GM23248 (cell line): ENCODE measurements at regions not wholly inside any gene's neighbourhood (a gene's known extent, or its start where the extent isn't known, plus 50 kb on each side); places are given as distances from the start of the nearest gene placed in this dataset.

ENCODE experiments used
- DNase-seq: peaks from one replicate; pipeline ENCODE4 v3.0.0-alpha.2; 2015
- H2AFZ ChIP-seq: fragments of 200-600 bp; sonication (generic); 2 replicates; pipeline ENCODE4 v1.6.1; 2016; ENCODE audit warnings: antibody characterized with exemption
- H3F3A ChIP-seq: fragments of 200-600 bp; sonication (generic); 2 replicates; pipeline ENCODE4 v1.6.1; 2016; ENCODE audit warnings: mild to moderate bottlenecking, antibody characterized with exemption, mixed run types; ENCODE audit not compliant: insufficient read depth
- H3K27ac ChIP-seq: fragments of 200-600 bp; sonication (generic); 2 replicates; pipeline ENCODE4 v1.5.1; 2016; ENCODE audit warnings: mild to moderate bottlenecking
- H3K27me3 ChIP-seq: fragments of 200-600 bp; sonication (generic); replicated peaks from 2 replicates; pipeline ENCODE4 v1.6.1; 2016; ENCODE audit warnings: mild to moderate bottlenecking; ENCODE audit not compliant: insufficient read depth
- H3K36me3 ChIP-seq: fragments of 200-600 bp; sonication (generic); 2 replicates; pipeline ENCODE4 v1.6.1; 2016; ENCODE audit warnings: low read depth, mild to moderate bottlenecking
- H3K4me1 ChIP-seq: fragments of 200-600 bp; sonication (generic); 2 replicates; pipeline ENCODE4 v1.6.1; 2016; ENCODE audit warnings: mild to moderate bottlenecking; ENCODE audit not compliant: insufficient read depth
- H3K4me2 ChIP-seq: fragments of 200-600 bp; sonication (generic); one replicate; pipeline ENCODE4 v1.6.1; 2016; ENCODE audit warnings: mild to moderate bottlenecking; ENCODE audit not compliant: unreplicated experiment
- H3K4me3 ChIP-seq: fragments of 200-600 bp; sonication (generic); 2 replicates; pipeline ENCODE4 v1.5.1; 2016; ENCODE audit warnings: mild to moderate bottlenecking
- H3K79me2 ChIP-seq: fragments of 200-600 bp; sonication (generic); 2 replicates; pipeline ENCODE4 v1.6.1; 2016; ENCODE audit warnings: mild to moderate bottlenecking; ENCODE audit not compliant: insufficient read depth
- H3K9ac ChIP-seq: fragments of 200-600 bp; sonication (generic); 2 replicates; pipeline ENCODE4 v1.6.1; 2016; ENCODE audit warnings: mild to moderate bottlenecking
- H3K9me2 ChIP-seq: fragments of 200-600 bp; sonication (generic); 2 replicates; pipeline ENCODE4 v1.6.1; 2016; ENCODE audit warnings: mixed run types, mild to moderate bottlenecking, moderate library complexity; ENCODE audit not compliant: insufficient read depth
- H3K9me3 ChIP-seq: fragments of 200-600 bp; sonication (generic); one replicate; pipeline ENCODE4 v1.6.1; 2017; ENCODE audit warnings: low read depth
- H4K20me1 ChIP-seq: fragments of 200-600 bp; sonication (generic); 2 replicates; pipeline ENCODE4 v1.6.0; 2016; ENCODE audit not compliant: insufficient read depth
- EZH2 ChIP-seq: fragments of 200-600 bp; sonication (generic); IDR thresholded peaks from 2 replicates; pipeline ENCODE4 v1.6.1; 2018; ENCODE audit warnings: antibody characterized with exemption, mild to moderate bottlenecking; ENCODE audit not compliant: insufficient read depth, poor library complexity, severe bottlenecking
- EZH2phosphoT487 ChIP-seq: fragments of 200-600 bp; sonication (generic); IDR thresholded peaks from 2 replicates; pipeline ENCODE4 v1.6.1; 2018; ENCODE audit warnings: antibody characterized with exemption, moderate library complexity, mild to moderate bottlenecking, low read depth; ENCODE audit not compliant: insufficient read depth
- WGBS, 2 experiments: methylation state at CpG; one replicate each; pipeline ENCODE4 v1.1.6; 2015 to 2017; ENCODE audit warnings: low lambda C conversion rate in 2 of 2, low coverage in 1 of 2; ENCODE audit errors: missing lambda C conversion rate in 2 of 2; 5-methylcytosine and 5-hydroxymethylcytosine counted together
- in situ Hi-C: fragments of 300-500 bp; cut with MboI; formaldehyde crosslinking; loops from 2 replicates; pipeline ENCODE4 v1.15.0; 2020

- TF ChIP-seq EZH2 (no peak), EZH2phosphoT487 (no peak)
- Histone ChIP-seq H3K27me3 (peaks cover 21% of the 10 kb centered on the region), H3K9me2 (no peaks in the 10 kb centered on the region), H2AFZ (no peak overlapping the region), H3K4me3 (no peak overlapping the region), H3K36me3 (no peaks in the 10 kb centered on the region), H4K20me1 (no peaks in the 10 kb centered on the region), H3K9ac (no peak overlapping the region), H3K4me1 (no peaks in the 10 kb centered on the region), H3K9me3 (no peaks in the 10 kb centered on the region), H3K4me2 (no peak overlapping the region), H3K27ac (no peak overlapping the region), H3K79me2 (no peaks in the 10 kb centered on the region), H3F3A (no peaks in the 10 kb centered on the region)
- no peak for DNase-seq
- in situ Hi-C loops = no loop called here
- 2 to 5% methylated on average over 3 of the region's 3 CpGs for WGBS, 2 experiments
Observed at GRCh38 chr5:135642488-135642870, 63.7 kb upstream of the CXCL14 start.

GRCh38 chr5:135641734-135642487 lies 63.1 kb upstream of the CXCL14 start:
- 5 to 8% methylated on average over 3 of the region's 3 CpGs for WGBS, 2 experiments
- Histone ChIP-seq H3K27ac (no peak overlapping the region), H3K4me1 (no peaks in the 10 kb centered on the region), H3K36me3 (no peaks in the 10 kb centered on the region), H3K79me2 (no peaks in the 10 kb centered on the region), H3F3A (no peaks in the 10 kb centered on the region), H3K9me3 (no peaks in the 10 kb centered on the region), H3K9ac (no peak overlapping the region), H3K9me2 (no peaks in the 10 kb centered on the region), H3K27me3 (peaks cover 25% of the 10 kb centered on the region), H3K4me3 (no peak overlapping the region), H4K20me1 (no peaks in the 10 kb centered on the region), H3K4me2 (no peak overlapping the region), H2AFZ (no peak overlapping the region)
- in situ Hi-C loops = no loop called here
- TF ChIP-seq EZH2phosphoT487 (no peak), EZH2 (no peak)
- DNase-seq = no peak

GRCh38 chr5:135641319-135641718 lies 62.5 kb upstream of the CXCL14 start:
- Histone ChIP-seq H3K79me2 (no peaks in the 10 kb centered on the region), H3K27me3 (peaks cover 25% of the 10 kb centered on the region), H3K4me1 (no peaks in the 10 kb centered on the region), H3K27ac (no peak overlapping the region), H3K36me3 (no peaks in the 10 kb centered on the region), H3K9me2 (no peaks in the 10 kb centered on the region), H4K20me1 (no peaks in the 10 kb centered on the region), H3F3A (no peaks in the 10 kb centered on the region), H3K9me3 (no peaks in the 10 kb centered on the region), H2AFZ (no peak overlapping the region), H3K4me3 (no peak overlapping the region), H3K4me2 (no peak overlapping the region), H3K9ac (no peak overlapping the region)
- 0 to 7% methylated on average over 1 of the region's 1 CpG for WGBS, 2 experiments
- in situ Hi-C loops = no loop called here
- TF ChIP-seq EZH2 (no peak), EZH2phosphoT487 (no peak)
- DNase-seq = no peak

GRCh38 chr5:135635451-135635850 lies 56.7 kb upstream of the CXCL14 start:
- H2AFZ ChIP-seq = no peak overlapping the region
- in situ Hi-C loops = no loop called here
- WGBS, 2 experiments = 1 to 3% methylated on average over 5 of the region's 5 CpGs

More at GRCh38 chr5:135635451-135635850, 56.7 kb upstream of the CXCL14 start:
- H3K4me2 ChIP-seq = no peak overlapping the region
- no peaks in the 10 kb centered on the region for H3F3A ChIP-seq
- H3K4me1 ChIP-seq = no peaks in the 10 kb centered on the region
- TF ChIP-seq EZH2phosphoT487 (no peak), EZH2 (no peak)
- no peak overlapping the region for H3K4me3 ChIP-seq
- peaks cover 19% of the 10 kb centered on the region for H3K27me3 ChIP-seq
- no peaks in the 10 kb centered on the region for H3K9me3 ChIP-seq
- H3K27ac ChIP-seq = no peak overlapping the region
- H3K9ac ChIP-seq = no peak overlapping the region
- no peaks in the 10 kb centered on the region for H3K79me2 ChIP-seq
- no peak for DNase-seq
- H3K36me3 ChIP-seq = no peaks in the 10 kb centered on the region
- H3K9me2 ChIP-seq = no peaks in the 10 kb centered on the region
- no peaks in the 10 kb centered on the region for H4K20me1 ChIP-seq
